Islet of Langerhans (tissue), 1 donor: ENCODE measurements at regions not wholly inside any gene's neighbourhood (a gene's known extent, or its start where the extent isn't known, plus 50 kb on each side); places are given as distances from the start of the nearest gene placed in this dataset.
"Not testable (repeated sequence)": the region's sequence is repeated elsewhere in the genome, so short reads cannot be mapped to it uniquely, and the experiment has no call there.

Experiments used
- FAIRE-seq: peaks from one replicate; lab custom pipeline; 2011; peaks lifted over from hg19 to GRCh38; lab: Jason Lieb, UNC

DNA sequence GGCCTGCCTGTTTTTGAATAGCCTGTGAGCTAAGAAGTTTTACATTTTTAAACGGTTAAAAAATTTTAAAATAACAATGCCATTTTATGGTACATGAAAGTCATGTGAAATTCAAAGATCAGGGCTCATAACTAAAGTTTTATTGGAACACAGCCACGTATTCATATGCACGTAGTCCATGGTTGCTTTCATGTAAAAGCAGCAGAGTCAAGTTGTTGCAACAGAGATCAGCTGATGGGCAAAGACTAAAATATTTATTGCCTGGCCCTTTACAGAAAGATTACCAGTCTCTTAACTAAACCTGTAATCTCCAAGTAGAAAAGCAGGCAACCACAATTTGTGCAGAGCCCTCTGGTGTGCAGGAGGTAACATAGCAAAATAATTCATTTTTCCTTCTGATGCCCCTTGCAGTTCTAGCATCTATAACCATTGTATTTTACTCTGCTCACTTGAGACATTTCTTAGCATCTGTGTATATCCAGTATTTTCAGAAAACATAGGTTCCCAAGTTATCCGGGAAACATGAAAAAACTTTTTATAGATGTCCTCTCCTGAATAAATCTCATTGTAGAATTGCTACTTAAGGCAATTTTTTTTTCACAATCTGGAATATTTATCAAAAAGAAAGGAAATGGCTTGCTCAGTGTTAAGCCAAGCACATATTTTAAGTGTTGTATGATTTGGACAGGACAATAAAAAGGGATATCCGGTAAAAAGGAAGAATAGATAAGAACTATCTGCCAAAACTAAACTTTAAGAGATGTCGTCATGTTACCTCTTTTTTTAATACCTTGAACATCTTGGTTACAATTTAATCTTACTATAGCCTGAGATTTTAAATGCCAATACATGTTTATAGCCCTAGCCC is 430.8 kb downstream of the PLPP3 start:
- FAIRE-seq: no peak

DNA sequence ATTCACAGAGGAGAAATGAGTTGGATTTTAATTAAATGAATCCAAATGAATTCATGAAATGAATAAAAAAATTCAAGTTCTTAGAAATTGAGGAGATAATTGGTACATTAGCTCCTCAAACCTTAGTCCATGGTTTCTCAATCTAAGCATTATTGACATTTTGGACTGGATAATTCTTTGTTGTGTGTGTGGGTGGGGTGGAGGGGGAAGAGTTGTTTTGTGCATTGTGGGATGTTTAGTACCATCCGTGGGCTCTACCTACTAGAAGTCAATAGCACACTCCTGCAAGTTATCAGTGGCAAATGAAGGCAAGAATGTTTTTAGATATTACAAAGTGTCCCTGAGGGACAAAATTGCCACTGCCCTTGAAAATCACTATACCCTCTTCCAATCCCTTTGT is 431.9 kb downstream of the PLPP3 start:
- FAIRE-seq: no peak

DNA sequence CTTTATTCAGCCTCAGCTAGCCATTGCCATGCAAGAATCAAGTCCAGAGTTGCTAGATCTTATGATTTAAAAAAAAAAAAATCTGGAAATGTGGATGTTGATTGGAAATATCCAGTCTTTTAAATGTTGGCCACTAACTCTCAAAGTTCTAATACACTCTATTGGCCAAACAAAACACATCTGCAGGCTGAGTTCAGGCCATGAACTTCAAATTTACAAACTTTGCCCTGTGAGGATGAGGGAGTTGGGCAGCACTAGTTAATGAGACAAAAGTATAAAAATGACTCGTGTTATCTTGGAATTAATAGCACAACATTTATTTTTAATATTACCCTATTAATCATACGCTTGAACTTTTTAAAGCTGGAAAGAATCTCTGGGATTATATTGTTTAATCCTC is 432.3 kb downstream of the PLPP3 start:
- no peak for FAIRE-seq

DNA sequence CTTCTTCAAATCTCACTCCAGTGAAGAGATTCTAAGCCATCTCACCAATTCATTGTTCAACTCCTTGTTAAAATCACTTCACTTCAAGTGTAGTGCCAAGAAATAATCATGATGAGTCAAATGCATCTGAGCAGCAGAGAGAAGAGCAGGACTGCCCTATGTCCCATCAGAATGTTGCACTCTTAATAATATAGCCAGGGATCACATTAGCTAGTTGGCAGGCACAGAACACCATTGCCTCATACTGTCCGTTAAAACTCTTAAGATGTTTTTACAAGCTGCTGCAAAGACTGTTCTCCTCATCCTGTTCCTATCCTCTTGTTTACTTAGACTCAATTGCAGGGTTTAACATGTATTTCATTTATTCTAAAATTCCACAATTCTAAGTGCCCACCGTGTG is 432.9 kb downstream of the PLPP3 start:
- FAIRE-seq: no peak

DNA sequence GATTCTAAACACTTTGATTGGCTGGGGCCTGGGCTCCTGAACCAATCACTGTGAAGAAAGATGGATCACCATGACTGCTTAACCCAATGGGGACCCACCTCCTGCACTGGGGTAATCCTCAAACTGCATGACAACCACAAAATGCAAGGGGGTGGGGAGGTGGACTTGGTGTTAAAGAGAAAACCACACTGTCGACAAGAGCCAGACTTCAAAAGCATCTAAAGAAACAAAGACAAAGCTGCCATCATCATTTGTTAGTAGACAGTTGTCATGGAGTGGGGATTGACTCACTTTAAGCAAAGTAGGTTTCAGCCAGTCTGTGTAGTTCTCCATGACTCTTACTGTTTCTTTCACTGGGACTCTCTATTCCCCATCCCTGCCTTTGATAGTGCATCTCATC is 433.8 kb downstream of the PLPP3 start:
- FAIRE-seq: no peak

DNA sequence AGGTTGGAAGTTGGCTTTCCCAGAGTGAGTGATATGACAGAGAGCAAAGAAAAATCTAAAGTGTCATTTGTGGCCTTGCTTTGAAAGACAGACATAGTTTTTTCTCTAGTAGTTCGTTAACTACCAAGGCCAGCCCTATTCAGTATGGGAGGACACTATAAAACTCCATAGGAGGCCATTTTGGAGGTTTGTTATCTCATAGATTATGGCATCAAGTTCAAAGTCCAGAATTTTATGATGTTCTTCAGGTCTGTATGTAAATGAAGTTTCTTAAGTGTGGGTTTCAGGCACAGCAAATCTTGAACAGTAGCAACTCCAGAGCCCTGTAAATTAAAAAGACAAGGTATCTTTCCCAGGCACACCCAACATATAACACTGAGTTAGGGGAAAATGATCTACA is 437.1 kb downstream of the PLPP3 start:
- no peak for FAIRE-seq

DNA sequence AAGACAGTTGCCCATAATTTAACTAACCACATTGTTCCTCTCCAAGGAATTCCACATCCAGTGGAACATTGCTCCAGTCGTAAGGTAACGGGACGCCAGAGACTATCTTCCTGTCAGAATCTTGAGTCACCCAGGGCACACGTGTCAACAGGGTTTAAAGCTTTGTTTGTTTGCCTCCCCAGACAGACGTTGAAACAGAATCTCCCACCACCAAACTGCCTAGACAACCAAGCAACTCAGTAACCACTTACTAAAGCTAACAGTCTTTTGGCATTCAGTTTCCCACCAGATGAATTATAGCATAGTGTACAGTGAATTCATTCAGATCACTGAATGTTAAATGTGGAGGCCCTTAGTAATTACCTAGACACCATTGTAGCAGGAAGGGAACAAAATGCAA is 439.5 kb downstream of the PLPP3 start:
- no peak for FAIRE-seq

DNA sequence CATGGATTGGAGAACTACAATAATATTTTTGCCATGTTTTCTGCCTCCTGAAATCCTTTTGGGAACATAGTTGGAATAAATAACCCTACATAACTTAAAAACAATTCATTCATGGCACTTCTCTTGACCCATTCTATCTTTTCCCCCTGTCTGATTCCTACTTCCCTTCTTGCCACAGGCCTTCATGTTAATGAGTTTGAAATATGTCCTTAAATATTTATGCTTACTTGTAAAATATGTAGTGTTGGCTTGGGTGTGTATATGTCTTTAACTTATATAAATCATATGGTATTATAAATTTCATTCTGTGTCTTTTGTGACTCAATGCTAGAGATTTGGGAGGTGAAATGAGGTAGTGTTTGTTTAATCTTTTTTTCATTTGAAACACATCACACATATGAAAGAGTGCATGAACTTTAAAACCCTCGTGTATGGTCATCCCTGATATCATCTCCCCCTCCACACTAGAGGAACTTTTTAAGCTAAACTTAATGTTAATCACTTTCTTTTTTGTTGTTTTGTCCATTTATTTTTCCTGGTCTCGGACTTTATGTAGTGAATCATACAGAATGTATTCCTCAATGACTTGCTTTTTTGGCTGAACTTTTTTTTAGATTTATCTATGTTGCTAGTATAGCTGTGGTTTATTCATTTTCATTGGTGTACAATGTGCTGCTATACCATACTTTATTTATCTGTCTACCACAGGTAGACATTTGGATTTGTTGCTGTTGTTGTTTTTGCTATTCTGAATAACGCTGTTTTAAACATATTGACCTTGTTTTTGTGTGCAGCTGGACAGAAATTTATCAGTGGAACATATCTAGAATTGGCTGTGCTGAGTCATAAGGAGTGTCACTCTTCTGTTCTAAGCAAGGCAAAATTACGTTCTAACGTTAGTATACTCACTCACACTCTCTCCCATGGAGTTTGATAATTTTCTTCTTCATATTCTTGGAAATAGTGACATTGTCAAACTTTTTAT is 441.6 kb downstream of the PLPP3 start:
- FAIRE-seq: no peak

DNA sequence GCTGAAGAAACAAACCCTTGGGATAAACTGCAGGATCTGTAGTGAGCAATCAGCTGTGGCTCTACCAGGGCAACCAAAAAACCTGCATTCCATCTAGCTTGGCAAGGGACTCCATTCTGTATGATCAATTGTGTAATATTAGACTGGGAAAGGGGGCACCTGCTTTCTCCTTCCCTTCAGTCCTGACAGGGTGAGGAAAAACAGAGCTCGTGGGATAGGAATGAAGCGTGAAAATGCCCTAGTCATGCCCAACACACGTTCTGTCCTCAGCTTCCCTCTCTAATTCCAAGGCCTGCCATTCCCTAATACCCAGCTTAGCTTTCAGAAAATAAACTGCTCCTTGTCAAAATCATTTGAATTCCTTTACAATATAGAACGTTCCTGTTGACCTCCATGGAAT is 442.3 kb downstream of the PLPP3 start:
- FAIRE-seq: no peak

DNA sequence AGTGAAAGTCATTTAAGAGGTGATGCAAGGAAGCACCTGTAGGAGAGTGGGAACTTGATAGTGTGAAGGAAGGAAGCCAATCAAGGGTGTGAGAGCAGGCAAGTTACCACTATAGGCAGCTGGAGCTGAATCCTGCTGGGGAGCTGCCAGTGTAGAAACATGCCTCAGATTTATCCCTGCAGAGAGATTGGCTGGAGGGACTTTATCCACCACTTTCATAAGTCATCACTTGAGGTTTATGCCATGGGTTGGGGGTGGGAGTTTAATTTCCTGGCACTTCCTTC is 443.6 kb downstream of the PLPP3 start:
- FAIRE-seq: no peak

DNA sequence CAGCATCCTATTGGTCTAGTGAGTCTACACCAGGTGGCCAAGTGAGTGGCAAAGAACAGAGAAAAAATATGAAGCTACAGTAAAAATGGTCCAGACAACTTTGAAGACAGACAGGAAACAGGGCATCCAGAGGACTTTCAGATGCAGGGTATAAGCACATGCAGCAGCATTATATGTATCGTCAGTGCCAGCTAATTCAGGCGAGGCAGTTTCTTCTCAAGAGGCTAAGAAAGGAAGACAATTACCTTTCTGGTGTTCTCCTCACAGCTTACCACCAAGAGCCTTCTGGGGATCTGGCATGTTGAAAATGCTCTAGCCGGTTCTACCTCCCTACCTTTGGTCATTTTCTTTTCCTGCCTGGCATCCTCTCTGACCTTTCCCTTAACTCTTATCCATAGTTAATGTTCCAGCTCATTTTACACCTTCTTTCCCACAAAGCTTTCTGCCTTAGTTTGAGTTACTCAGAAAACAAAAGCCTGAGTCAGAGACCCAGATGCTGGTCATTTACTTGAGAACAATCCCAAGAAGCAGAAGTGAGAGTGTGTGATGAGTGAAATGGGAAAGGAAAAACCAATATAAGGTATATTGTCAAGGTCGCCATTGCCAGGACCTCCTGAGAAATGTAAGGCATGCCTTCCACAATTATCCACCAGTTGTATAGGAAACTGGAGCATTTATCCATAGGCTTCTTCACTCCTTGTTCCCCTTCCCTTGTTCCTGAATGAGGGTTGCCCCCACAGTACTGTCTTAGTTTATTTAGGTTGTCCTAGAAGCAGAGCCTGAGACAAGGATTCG is 444.1 kb downstream of the PLPP3 start:
- no peak for FAIRE-seq

DNA sequence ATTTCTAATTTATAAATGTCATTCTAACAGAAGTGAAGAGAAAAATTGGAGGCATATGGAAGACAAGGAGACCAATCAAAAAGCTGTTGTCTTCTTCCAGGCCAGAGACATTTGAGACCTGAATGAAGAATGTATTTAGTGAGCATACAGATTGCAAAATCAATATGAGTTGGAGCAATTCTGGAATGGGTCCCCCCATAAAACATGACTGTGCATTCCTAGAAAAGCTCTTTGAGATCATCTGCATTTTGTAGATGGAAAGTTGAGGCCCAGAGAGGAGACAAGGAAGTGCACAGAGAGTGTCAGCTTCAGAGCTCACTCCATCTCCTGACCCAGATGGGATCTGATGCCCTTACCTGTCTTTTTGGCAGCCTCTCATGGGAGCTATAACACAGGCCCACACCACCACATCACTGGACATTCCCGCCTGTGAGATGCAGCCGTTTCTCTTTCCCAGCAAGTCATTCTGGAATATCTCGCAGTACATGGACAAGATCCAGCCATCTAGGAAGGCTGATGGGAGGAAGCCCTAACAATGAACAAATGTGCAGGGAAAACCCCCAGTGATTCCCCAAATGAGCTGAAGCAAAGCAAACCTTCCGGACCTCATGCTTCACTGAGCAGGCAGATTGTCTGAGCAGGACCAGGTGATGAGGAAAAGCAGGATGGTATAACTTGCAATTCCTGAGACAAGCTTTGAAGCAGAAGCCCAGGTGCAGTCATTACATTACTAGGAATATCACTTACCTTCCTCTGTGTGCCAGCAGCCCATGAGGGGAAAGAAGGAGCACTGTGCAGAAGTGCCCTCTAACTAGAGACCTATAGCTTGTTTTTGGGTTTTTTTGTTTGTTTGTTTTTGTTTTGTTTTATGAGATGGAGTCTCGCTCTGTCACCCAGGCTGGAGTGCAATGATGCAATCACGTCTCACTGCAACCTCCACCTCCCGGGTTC is 445.6 kb downstream of the PLPP3 start:
- no peak for FAIRE-seq

DNA sequence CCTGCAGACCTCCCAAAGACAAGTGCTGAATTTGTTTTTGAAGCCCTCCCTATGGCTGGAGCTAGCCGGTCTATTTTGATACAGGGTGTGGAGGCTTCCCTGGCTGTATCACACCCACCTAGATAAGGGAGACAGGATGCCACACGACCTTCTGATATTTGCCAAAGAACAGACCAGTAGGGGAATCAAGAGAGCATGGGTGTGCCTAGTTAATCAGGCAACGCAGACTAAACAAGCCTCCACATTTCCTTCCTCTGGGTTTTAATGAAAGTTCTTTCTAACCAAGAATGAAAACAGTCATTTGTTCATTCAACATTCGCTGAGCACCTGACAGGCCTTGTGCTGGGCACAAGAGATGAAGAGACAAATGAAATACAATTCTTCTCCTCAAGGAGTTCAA is 446.8 kb downstream of the PLPP3 start:
- no peak for FAIRE-seq

DNA sequence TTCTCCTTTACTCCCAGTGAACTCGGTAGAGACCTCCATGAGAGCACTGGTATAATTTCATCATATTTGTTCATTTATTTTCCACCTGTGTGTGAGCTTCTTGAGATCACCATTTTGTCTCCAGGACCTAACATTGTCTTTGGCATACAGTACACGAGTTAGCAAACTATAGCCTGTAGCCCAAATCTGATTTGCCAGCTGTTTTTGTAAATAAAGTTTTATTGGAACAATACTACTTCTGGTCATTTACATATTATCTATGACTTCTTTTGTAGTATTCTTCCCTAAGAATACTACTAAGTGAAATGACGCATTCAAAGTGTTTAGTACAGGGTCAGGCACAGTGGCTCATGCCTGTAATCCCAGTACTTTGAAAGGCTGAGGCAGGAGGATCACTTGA is 449.5 kb downstream of the PLPP3 start:
- FAIRE-seq: no peak

DNA sequence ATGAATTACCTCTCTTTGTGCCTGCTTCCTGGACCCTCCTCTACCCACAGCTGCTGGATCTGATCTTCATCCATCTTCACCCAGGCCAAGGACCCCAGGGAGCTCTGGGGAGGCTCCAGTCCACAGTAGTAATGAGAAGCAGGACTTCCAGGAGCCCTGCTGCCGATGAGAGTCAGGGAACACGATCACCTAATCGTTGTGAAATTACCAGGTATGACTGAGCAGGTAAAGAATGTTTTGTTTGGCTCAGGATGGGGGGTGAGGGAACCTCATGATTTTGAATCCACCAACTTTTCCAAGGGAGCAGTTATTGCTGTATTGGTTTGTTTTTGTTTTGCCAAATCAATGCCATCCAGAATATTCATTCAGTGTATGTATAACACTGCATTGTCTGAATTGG is 454.0 kb downstream of the PLPP3 start:
- no peak for FAIRE-seq

DNA sequence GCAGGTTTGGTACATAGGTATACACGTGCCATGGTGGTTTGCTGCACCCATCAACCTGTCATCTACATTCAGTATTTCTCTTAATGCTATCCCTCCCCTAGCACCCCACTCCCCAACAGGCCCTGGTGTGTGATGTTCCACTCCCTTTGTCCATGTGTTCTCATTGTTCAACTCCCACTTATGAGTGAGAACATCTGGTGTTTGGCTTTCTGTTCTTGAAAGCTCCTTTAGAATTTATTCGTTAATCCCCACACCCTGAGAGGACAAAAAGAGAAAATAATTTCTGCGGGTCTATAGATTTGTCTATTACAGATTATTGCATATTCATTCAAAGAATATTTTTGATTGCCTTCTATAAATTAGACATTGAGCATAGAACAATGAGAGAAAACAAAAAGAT is 455.5 kb downstream of the PLPP3 start:
- FAIRE-seq: no peak

DNA sequence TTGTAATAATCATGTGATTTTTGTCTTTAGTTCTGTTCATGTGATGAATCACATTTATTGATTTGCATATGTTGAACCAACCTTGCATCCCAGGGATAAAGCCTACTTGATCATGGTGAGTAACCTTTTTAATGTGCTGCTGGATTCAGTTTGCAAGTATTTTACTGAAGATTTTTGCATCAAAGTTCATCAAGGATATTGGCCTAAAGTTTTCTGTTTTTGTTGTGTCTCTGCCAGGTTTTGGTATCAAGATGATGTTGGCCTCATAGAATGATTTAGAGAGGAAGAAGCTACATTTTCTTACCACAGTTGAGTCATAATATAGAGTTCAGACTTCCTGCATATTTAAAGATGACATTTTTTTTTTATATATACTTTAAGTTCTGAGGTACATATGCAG is 455.9 kb downstream of the PLPP3 start:
- FAIRE-seq: no peak

DNA sequence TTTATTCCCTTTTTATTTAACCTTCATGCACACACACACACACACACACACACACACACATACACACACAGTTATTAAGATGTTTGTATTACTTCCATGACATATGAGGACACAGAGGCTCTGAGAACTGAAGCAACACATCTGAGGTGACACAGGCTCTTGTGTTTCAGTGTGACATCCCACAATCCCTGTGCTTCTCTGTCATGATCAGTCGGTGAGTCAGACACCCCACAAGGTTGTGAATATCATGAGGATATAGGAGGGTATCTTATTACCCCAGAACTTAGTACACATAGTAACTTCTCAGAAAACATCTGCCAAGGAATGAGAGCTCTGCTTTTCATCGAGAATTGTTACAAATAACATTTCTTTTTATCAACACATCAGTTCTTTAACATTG is 459.3 kb downstream of the PLPP3 start:
- FAIRE-seq: no peak

DNA sequence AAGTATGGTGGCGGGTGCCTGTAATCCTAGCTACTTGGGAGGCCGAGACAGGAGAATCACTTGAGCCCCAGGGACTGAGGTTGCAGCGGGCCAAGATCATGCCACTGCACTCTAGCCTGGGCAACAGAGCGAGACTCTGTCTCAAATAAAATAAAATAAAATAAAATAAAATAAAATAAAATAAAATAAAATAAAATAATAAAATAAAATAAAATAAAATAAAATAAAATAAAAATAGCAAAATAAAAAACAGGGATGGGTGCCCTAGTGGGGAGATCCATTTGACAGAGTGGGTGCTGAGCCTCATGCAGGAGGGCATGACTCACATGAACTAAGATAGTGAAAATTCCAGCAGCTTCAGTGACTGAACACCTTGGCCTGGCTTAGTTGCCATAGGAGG is 460.7 kb downstream of the PLPP3 start:
- not testable (repeated sequence) for FAIRE-seq

DNA sequence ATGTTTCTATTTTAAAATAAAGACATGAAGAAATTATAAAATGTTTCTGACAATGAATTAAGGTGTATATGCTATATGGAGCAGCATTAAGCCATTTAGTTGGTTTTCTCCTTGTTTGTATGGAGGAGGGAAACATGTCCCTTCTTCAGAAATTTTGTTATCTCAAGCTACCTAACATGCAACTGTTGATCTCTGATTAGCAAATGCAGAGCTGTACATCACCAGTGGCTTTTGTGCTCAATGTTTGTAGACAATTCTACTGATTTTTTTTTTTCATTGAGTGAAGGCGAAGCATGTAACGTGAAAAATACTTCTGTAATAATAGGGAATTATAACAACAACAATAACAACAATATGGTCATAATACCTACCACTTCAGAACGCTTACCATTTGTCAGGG is 463.7 kb downstream of the PLPP3 start:
- FAIRE-seq: no peak

DNA sequence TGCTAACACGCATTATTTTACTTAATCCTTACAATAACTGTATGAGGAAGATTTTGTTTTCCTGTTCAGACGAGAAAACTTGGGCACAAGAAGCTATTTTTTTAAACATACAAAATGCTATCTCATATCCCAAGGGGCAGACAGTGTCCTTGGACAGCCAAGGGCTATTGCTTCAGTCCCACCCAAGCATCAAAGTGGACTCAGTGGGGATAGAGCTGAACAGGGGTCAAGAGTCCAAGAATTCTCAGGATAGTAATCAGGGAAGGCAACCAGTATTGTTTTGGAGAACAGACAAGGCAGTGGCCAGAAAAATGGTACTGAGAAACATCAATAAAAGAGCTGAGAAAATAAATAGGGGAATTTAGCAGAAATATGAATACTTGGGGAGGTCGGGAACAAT is 465.7 kb downstream of the PLPP3 start:
- no peak for FAIRE-seq

DNA sequence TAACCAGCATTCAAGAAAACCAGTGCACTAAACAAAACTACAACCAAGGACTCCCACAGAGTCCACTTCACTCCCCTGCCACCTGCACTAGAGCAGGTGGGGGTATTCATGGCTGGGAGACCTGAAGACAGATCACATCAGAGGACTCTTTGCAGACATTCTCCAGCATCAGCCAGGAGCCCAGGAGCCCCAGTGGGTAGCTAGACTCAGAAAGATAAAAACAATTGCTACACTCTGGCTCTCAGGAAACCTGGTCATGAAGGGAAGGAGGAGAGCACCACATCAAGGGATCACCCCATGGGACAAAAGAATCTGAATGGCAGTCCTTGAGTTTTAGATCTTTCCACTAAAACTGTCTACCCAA is 472.1 kb downstream of the PLPP3 start:
- no peak for FAIRE-seq
